ENCODE measurements at regions not wholly inside any gene's neighbourhood (a gene's known extent, or its start where the extent isn't known, plus 50 kb on each side); places are given as distances from the start of the nearest gene placed in this dataset.

DNA sequence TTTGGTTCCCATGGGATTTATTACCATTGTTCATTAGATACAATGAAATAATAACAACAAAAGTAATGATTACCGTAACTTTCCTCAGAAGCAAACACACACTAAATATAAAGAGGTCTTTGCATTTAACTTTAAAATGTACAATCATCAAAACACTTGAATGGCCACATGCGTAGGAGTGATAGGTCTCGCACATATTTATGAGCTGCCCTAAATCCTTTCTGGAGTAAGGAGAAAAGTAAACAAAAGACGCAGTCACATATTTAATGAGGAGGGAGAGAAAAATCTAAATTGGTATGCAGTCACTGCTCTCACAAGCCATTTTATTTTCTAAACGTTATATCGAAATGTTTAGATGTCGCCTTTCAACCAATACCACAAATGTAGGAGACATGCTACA, 129.4 kb upstream of the TCF21 start:
- Histone ChIP-seq H3K36me3 (ENCODE audit: control insufficient read depth in 5 of 5, insufficient read depth in 5 of 5, low read length in 5 of 5) (no peaks in the 10 kb centered on the region), H3K4me3 (ENCODE audit: low read depth in 1 of 5, low read length in 5 of 5) (no peak overlapping the region), H3K9ac (ENCODE audit: low read length in 5 of 5) (no peak overlapping the region), H3K27me3 (ENCODE audit: control insufficient read depth in 5 of 5, insufficient read depth in 4 of 5, low read length in 5 of 5) (no peaks in the 10 kb centered on the region), H3K27ac (ENCODE audit: low read depth, low read length) (no peak overlapping the region), H3K9me3 (ENCODE audit: control insufficient read depth in 5 of 5, low read length in 5 of 5) (no peaks in the 10 kb centered on the region), H3K4me1 (ENCODE audit: control insufficient read depth in 5 of 5, insufficient read depth in 5 of 5, low read length in 5 of 5) (peaks cover 0 to 46% (median 34%) of the 10 kb centered on the region in 5 donors)

DNA sequence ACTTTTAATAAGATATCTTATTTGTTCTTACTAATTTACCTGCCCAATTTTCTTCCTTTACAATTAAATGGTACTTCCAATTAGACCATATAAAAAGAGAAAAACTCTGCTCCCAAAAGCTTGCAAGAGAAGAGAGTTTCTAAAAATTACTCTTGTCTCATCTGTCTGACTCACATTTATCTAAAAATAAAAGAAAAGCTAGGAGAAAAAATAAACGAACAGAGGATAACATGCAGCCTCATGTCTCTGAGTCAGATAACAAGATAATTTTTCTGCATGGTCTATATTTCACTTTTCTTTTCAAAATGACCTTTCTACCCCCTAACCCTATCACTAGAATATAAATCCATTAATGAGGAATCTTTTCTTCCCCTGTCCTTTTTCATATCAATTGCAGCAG, 127.2 kb upstream of the TCF21 start:
- Histone ChIP-seq H3K9me3 (ENCODE audit: control insufficient read depth in 5 of 5, low read length in 5 of 5) (no peaks in the 10 kb centered on the region), H3K4me1 (ENCODE audit: control insufficient read depth in 5 of 5, insufficient read depth in 5 of 5, low read length in 5 of 5) (peaks cover 0 to 38% (median 29%) of the 10 kb centered on the region in 5 donors), H3K36me3 (ENCODE audit: control insufficient read depth in 5 of 5, insufficient read depth in 5 of 5, low read length in 5 of 5) (no peaks in the 10 kb centered on the region), H3K27ac (ENCODE audit: low read depth, low read length) (peak overlapping the region; percentile 58), H3K9ac (ENCODE audit: low read length in 5 of 5) (no peak overlapping the region), H3K4me3 (ENCODE audit: low read depth in 1 of 5, low read length in 5 of 5) (no peak overlapping the region), H3K27me3 (ENCODE audit: control insufficient read depth in 5 of 5, insufficient read depth in 4 of 5, low read length in 5 of 5) (no peaks in the 10 kb centered on the region)

DNA sequence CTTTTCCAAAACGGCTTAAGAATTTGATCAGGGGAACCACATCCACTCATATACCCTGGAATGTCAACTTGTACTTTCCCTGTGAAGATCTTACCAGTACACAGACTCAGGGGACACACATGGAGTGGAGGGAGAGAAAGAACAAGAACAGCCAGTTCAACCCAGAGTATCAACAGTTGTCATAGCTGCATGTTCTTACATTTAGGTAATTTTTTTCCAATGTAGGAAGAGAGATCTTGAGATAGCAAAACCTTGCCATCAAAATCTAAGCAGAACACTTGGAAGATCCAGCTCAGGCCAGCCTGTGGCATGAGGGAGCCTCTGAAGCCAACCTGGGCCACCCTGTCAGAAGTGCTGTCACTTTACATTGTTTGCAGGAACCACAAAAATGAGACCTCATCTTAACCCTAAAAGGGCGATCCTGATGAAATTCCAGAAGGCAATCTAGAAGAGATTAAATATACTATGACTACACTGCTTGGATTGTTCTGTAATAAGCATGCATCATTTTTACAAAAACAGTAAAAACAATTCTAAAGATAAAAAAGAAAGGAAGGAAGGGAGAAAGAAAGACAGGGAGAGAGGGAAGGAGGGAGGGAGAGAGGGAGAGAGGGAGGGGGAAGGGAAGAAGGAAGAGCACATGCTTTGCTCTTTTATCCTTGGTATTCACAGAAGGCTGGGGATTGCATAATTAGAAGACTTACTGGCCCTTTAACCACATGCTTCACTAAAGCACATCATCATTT, 124.7 kb upstream of the TCF21 start:
- H3K27ac ChIP-seq (ENCODE audit: low read depth, low read length), result peak overlapping the region; percentile 11
- peaks cover 0 to 25% (median 21%) of the 10 kb centered on the region in 5 donors for H3K4me1 ChIP-seq (ENCODE audit: control insufficient read depth in 5 of 5, insufficient read depth in 5 of 5, low read length in 5 of 5)
- no peak overlapping the region for H3K4me3 ChIP-seq (ENCODE audit: low read depth in 1 of 5, low read length in 5 of 5)
- H3K9me3 ChIP-seq (ENCODE audit: control insufficient read depth in 5 of 5, low read length in 5 of 5), result no peaks in the 10 kb centered on the region
- H3K27me3 ChIP-seq (ENCODE audit: control insufficient read depth in 5 of 5, insufficient read depth in 4 of 5, low read length in 5 of 5), result no peaks in the 10 kb centered on the region
- no peaks in the 10 kb centered on the region for H3K36me3 ChIP-seq (ENCODE audit: control insufficient read depth in 5 of 5, insufficient read depth in 5 of 5, low read length in 5 of 5)
- no peak overlapping the region for H3K9ac ChIP-seq (ENCODE audit: low read length in 5 of 5)

DNA sequence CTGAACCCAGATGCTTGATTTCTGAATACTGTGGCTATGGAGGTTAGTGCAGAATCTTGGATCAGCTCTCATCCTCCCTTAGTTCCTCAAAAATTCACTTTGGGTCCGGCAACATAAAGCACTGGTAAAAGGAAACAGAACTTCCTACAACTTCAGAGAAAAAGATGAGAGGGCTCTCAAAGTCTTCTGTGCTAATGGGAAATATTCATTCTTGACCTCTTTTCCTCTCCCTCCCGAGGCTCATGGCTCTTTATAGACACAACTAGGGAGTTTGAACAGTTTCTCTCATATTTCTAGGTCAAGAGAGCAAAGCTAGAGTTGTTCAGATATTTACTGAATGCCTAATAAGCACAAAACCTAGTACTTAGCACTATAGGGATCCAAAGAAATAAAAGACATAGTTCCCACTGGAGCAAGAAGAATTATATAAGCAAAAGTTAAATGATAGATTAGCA, 124.1 kb upstream of the TCF21 start:
- peak overlapping the region; percentile 6 for H3K27ac ChIP-seq (ENCODE audit: low read depth, low read length)
- no peaks in the 10 kb centered on the region for H3K36me3 ChIP-seq (ENCODE audit: control insufficient read depth in 5 of 5, insufficient read depth in 5 of 5, low read length in 5 of 5)
- peaks cover 0 to 25% (median 21%) of the 10 kb centered on the region in 5 donors for H3K4me1 ChIP-seq (ENCODE audit: control insufficient read depth in 5 of 5, insufficient read depth in 5 of 5, low read length in 5 of 5)
- no peaks in the 10 kb centered on the region for H3K9me3 ChIP-seq (ENCODE audit: control insufficient read depth in 5 of 5, low read length in 5 of 5)
- no peaks in the 10 kb centered on the region for H3K27me3 ChIP-seq (ENCODE audit: control insufficient read depth in 5 of 5, insufficient read depth in 4 of 5, low read length in 5 of 5)
- H3K4me3 ChIP-seq (ENCODE audit: low read depth in 1 of 5, low read length in 5 of 5), result no peak overlapping the region
- no peak overlapping the region for H3K9ac ChIP-seq (ENCODE audit: low read length in 5 of 5)

DNA sequence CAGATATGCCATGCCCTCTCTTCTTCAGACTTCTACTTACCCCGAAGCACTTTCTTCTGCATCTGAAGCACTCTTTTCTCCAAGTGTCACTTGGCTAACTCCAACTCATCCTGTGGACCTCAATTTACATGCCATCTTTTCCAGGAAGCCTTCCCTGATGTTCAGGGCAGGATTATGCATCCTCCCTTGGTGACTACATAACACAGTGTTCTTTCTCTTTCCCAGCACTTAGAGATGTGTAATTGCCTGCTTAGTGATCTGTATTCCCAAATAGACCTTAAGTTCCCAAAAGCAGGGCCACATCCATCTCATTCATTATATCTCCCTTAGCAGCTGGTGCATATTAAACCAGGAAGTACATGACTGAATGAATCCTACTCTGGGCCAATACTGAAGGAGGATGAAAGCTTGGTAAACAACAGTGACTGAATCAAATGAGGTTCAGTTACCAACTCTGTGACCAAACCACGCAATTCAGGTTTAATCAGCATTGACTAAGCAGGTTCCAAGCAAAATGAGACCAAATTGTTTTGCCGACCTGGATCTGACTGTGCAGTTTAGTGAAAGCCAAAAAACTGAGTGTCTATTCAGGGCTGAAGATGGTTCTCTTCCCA, 121.4 kb upstream of the TCF21 start:
- H3K27me3 ChIP-seq (ENCODE audit: control insufficient read depth in 5 of 5, insufficient read depth in 4 of 5, low read length in 5 of 5), result no peaks in the 10 kb centered on the region
- no peaks in the 10 kb centered on the region for H3K9me3 ChIP-seq (ENCODE audit: control insufficient read depth in 5 of 5, low read length in 5 of 5)
- H3K4me1 ChIP-seq (ENCODE audit: control insufficient read depth in 5 of 5, insufficient read depth in 5 of 5, low read length in 5 of 5), result peaks cover 0 to 25% (median 21%) of the 10 kb centered on the region in 5 donors
- H3K36me3 ChIP-seq (ENCODE audit: control insufficient read depth in 5 of 5, insufficient read depth in 5 of 5, low read length in 5 of 5), result no peaks in the 10 kb centered on the region
- H3K9ac ChIP-seq (ENCODE audit: low read length in 5 of 5), result no peak overlapping the region
- H3K4me3 ChIP-seq (ENCODE audit: low read depth in 1 of 5, low read length in 5 of 5), result no peak overlapping the region
- no peak overlapping the region for H3K27ac ChIP-seq (ENCODE audit: low read depth, low read length)

DNA sequence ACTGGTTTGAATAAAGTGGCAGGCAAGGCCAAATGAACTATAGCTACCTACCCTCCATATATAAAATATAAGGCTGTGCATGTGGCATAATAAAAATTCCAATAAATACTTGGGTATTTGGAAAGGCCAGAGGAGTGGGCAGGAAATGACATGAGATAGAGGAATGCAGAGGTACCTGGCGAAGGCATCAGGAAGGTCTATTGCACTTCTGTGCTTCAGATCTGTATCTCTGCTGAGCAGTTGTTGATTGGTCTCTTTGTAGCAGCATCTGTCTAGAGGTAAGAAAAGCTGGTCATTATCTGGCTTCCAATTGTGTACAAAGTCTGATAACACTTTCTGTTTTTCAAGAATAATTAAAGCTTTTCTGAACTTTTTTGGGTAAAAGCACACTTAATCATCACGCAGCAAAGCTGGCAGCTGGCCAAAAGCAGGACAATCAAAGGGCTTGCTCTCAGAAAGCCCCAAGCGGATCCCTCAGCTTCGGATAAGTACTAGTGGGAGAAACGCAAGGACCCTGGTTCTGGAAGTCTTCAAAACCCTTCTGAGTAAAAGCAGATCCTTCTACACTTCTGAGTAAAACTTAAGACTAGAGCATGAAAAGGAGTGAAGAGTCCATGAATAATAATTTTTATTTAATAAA, 120.1 kb upstream of the TCF21 start:
- H3K4me3 ChIP-seq (ENCODE audit: low read depth in 1 of 5, low read length in 5 of 5), result no peak overlapping the region
- H3K9ac ChIP-seq (ENCODE audit: low read length in 5 of 5), result no peak overlapping the region
- H3K27me3 ChIP-seq (ENCODE audit: control insufficient read depth in 5 of 5, insufficient read depth in 4 of 5, low read length in 5 of 5), result no peaks in the 10 kb centered on the region
- peaks cover 0 to 13% (median 11%) of the 10 kb centered on the region in 5 donors for H3K4me1 ChIP-seq (ENCODE audit: control insufficient read depth in 5 of 5, insufficient read depth in 5 of 5, low read length in 5 of 5)
- no peaks in the 10 kb centered on the region for H3K9me3 ChIP-seq (ENCODE audit: control insufficient read depth in 5 of 5, low read length in 5 of 5)
- no peaks in the 10 kb centered on the region for H3K36me3 ChIP-seq (ENCODE audit: control insufficient read depth in 5 of 5, insufficient read depth in 5 of 5, low read length in 5 of 5)
- no peak overlapping the region for H3K27ac ChIP-seq (ENCODE audit: low read depth, low read length)

DNA sequence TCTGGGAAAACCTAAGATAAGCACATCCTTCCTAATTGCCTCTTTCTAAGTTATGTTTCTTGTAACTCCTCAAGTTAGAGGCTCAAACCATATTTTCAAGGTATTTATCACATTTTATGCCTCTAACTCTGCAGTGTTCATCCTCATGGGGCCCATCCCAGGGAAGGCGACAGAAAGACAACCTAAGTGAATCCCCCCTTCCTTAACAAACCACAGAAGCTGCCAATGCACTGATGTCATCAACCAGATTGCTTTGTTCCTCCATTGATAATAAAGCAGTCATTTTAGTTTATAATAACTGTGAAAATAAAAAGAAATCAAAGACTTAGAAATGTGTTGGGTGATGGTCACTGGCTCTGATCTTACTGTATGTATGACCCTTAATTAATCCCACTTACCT, 119.5 kb upstream of the TCF21 start:
- no peak overlapping the region for H3K27ac ChIP-seq (ENCODE audit: low read depth, low read length)
- no peaks in the 10 kb centered on the region for H3K27me3 ChIP-seq (ENCODE audit: control insufficient read depth in 5 of 5, insufficient read depth in 4 of 5, low read length in 5 of 5)
- H3K4me1 ChIP-seq (ENCODE audit: control insufficient read depth in 5 of 5, insufficient read depth in 5 of 5, low read length in 5 of 5), result peaks cover 0 to 7% (median 4%) of the 10 kb centered on the region in 5 donors
- H3K4me3 ChIP-seq (ENCODE audit: low read depth in 1 of 5, low read length in 5 of 5), result no peak overlapping the region
- no peaks in the 10 kb centered on the region for H3K36me3 ChIP-seq (ENCODE audit: control insufficient read depth in 5 of 5, insufficient read depth in 5 of 5, low read length in 5 of 5)
- no peaks in the 10 kb centered on the region for H3K9me3 ChIP-seq (ENCODE audit: control insufficient read depth in 5 of 5, low read length in 5 of 5)
- no peak overlapping the region for H3K9ac ChIP-seq (ENCODE audit: low read length in 5 of 5)

DNA sequence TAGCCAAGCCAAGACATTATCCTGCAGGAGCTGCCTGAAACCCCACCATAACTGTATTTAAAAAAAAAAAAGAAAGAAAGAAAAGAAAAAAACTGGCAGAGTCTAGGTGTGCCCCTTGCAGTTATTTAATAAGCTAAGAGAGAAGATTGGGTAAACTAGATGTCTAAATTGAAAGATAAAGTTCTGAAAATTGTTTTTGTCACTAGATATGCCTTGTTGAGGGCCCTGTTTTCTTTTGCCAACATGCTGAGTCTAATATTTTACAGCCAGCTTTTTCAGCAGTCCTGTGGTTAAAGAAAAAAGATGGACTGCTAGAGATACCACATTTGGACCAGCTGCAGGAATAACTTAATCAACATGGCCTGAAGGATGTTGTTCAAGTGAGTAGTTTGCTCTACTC, 116.3 kb upstream of the TCF21 start:
- Histone ChIP-seq H3K9me3 (ENCODE audit: control insufficient read depth in 5 of 5, low read length in 5 of 5) (no peaks in the 10 kb centered on the region), H3K4me3 (ENCODE audit: low read depth in 1 of 5, low read length in 5 of 5) (no peak overlapping the region), H3K4me1 (ENCODE audit: control insufficient read depth in 5 of 5, insufficient read depth in 5 of 5, low read length in 5 of 5) (no peaks in the 10 kb centered on the region), H3K9ac (ENCODE audit: low read length in 5 of 5) (no peak overlapping the region), H3K27ac (ENCODE audit: low read depth, low read length) (no peak overlapping the region), H3K36me3 (ENCODE audit: control insufficient read depth in 5 of 5, insufficient read depth in 5 of 5, low read length in 5 of 5) (no peaks in the 10 kb centered on the region), H3K27me3 (ENCODE audit: control insufficient read depth in 5 of 5, insufficient read depth in 4 of 5, low read length in 5 of 5) (no peaks in the 10 kb centered on the region)

DNA sequence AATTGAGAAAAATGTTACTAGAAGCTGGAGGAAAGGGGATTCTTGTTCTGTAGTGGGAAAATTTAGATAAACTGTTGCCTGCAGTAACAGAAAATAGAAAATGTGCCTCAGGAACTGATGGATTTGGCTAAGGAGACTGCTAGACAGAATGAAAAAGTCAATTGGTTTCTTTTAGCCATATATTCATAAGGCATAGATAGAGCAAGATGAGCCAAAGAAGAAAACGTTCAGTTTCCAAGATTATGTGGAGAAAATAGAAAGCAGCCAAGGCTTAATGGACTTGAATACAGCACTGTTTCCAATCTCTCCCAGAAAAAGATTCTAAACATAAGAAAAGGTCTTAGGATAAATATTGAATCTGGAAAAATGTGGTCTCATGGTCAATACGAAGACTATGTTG, 115.1 kb upstream of the TCF21 start:
- H3K4me3 ChIP-seq (ENCODE audit: low read depth in 1 of 5, low read length in 5 of 5), result no peak overlapping the region
- H3K9me3 ChIP-seq (ENCODE audit: control insufficient read depth in 5 of 5, low read length in 5 of 5), result no peaks in the 10 kb centered on the region
- no peaks in the 10 kb centered on the region for H3K27me3 ChIP-seq (ENCODE audit: control insufficient read depth in 5 of 5, insufficient read depth in 4 of 5, low read length in 5 of 5)
- H3K9ac ChIP-seq (ENCODE audit: low read length in 5 of 5), result no peak overlapping the region
- H3K36me3 ChIP-seq (ENCODE audit: control insufficient read depth in 5 of 5, insufficient read depth in 5 of 5, low read length in 5 of 5), result no peaks in the 10 kb centered on the region
- H3K27ac ChIP-seq (ENCODE audit: low read depth, low read length), result no peak overlapping the region
- H3K4me1 ChIP-seq (ENCODE audit: control insufficient read depth in 5 of 5, insufficient read depth in 5 of 5, low read length in 5 of 5), result peaks cover under 1 to 2% (median 2%) of the 10 kb centered on the region in 5 donors

DNA sequence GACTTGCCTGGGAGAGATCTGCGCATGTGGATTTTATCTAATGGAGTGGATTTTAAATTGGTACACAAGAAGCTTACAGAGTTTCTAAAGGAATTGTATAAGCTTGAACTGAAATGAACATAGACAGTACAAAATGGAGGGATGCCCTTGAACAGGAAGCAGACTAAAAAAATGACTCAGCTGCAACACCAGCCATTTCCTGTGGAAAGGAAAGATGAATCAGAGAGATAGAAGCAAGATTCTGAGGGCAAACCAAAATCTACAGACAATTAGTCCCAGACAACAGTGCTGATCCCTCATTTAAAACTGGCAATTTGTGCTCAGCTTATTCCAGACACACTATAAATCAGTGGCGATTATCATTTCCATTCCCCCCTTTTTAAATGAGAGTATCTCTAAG, 114.6 kb upstream of the TCF21 start:
- no peaks in the 10 kb centered on the region for H3K36me3 ChIP-seq (ENCODE audit: control insufficient read depth in 5 of 5, insufficient read depth in 5 of 5, low read length in 5 of 5)
- H3K27me3 ChIP-seq (ENCODE audit: control insufficient read depth in 5 of 5, insufficient read depth in 4 of 5, low read length in 5 of 5), result no peaks in the 10 kb centered on the region
- no peak overlapping the region for H3K27ac ChIP-seq (ENCODE audit: low read depth, low read length)
- no peak overlapping the region for H3K9ac ChIP-seq (ENCODE audit: low read length in 5 of 5)
- no peaks in the 10 kb centered on the region for H3K9me3 ChIP-seq (ENCODE audit: control insufficient read depth in 5 of 5, low read length in 5 of 5)
- H3K4me1 ChIP-seq (ENCODE audit: control insufficient read depth in 5 of 5, insufficient read depth in 5 of 5, low read length in 5 of 5), result peaks cover 2 to 4% (median 4%) of the 10 kb centered on the region in 5 donors
- no peak overlapping the region for H3K4me3 ChIP-seq (ENCODE audit: low read depth in 1 of 5, low read length in 5 of 5)
